ENCODE measurements at regions not wholly inside any gene's neighbourhood (a gene's known extent, or its start where the extent isn't known, plus 50 kb on each side); places are given as distances from the start of the nearest gene placed in this dataset.

- no peak for ATAC-seq
- TF ChIP-seq ZC3H10 (CRISPR knock-in tag; IDR thresholded peaks at IDR 0.05) = no peak
- no peak for TF ChIP-seq GLIS3 (CRISPR knock-in tag; IDR thresholded peaks at IDR 0.05)
- TF ChIP-seq ARNTL (CRISPR knock-in tag; IDR thresholded peaks at IDR 0.05; ENCODE audit: borderline replicate concordance, low read depth) = no peak
- no peak for TF ChIP-seq TOX (CRISPR knock-in tag; IDR thresholded peaks at IDR 0.05; ENCODE audit: borderline replicate concordance)
- TF ChIP-seq PATZ1 (CRISPR knock-in tag; IDR thresholded peaks at IDR 0.05; ENCODE audit: borderline replicate concordance) = no peak
- no peak for TF ChIP-seq ESRRG (CRISPR knock-in tag; IDR thresholded peaks at IDR 0.05)
- no peak for TF ChIP-seq RARB (CRISPR knock-in tag; IDR thresholded peaks at IDR 0.05)
- TF ChIP-seq CREB5 (CRISPR knock-in tag; IDR thresholded peaks at IDR 0.05; ENCODE audit: low read depth) = no peak
- no peak for TF ChIP-seq ZFP30 (CRISPR knock-in tag; IDR thresholded peaks at IDR 0.05)
- no peak for TF ChIP-seq ZFP3 (CRISPR knock-in tag; IDR thresholded peaks at IDR 0.05)
- no peak for TF ChIP-seq OSR1 (CRISPR knock-in tag; IDR thresholded peaks at IDR 0.05)
- no peak for TF ChIP-seq ZNF565 (CRISPR knock-in tag; conservative IDR thresholded peaks at IDR 0.05; ENCODE audit: low read depth)
- no peak for TF ChIP-seq POU6F1 (CRISPR knock-in tag; IDR thresholded peaks at IDR 0.05; ENCODE audit: borderline replicate concordance, low read depth)
- TF ChIP-seq SNAI2 (CRISPR knock-in tag; IDR thresholded peaks at IDR 0.05) = no peak
- TF ChIP-seq ZNF8 (CRISPR knock-in tag; IDR thresholded peaks at IDR 0.05) = no peak
- no peak for TF ChIP-seq ISL1 (CRISPR knock-in tag; IDR thresholded peaks at IDR 0.05)
- TF ChIP-seq PPARA (CRISPR knock-in tag; IDR thresholded peaks at IDR 0.05; ENCODE audit: borderline replicate concordance) = no peak
- no peak for TF ChIP-seq BACH2 (CRISPR knock-in tag; IDR thresholded peaks at IDR 0.05; ENCODE audit: borderline replicate concordance)
Measured at GRCh38 chr14:79967001-79967400, 244.3 kb downstream of the DIO2 start.

GRCh38 chr14:79965896-79966295 is 245.4 kb downstream of the DIO2 start:
- TF ChIP-seq ZNF70 (CRISPR knock-in tag; IDR thresholded peaks at IDR 0.05) = no peak
- TF ChIP-seq ESRRG (CRISPR knock-in tag; IDR thresholded peaks at IDR 0.05) = no peak
- TF ChIP-seq POU6F1 (CRISPR knock-in tag; IDR thresholded peaks at IDR 0.05; ENCODE audit: borderline replicate concordance, low read depth) = no peak
- no peak for TF ChIP-seq CREB5 (CRISPR knock-in tag; IDR thresholded peaks at IDR 0.05; ENCODE audit: low read depth)
- no peak for TF ChIP-seq TCF4 (CRISPR knock-in tag; IDR thresholded peaks at IDR 0.05; ENCODE audit: borderline replicate concordance)
- no peak for ATAC-seq

GRCh38 chr14:79961197-79961596 is 250.1 kb downstream of the DIO2 start:
- no peak for ATAC-seq

More at GRCh38 chr14:79961197-79961596, 250.1 kb downstream of the DIO2 start:
- TF ChIP-seq GLIS3 (CRISPR knock-in tag; IDR thresholded peaks at IDR 0.05) (no peak), POU6F1 (CRISPR knock-in tag; IDR thresholded peaks at IDR 0.05; ENCODE audit: borderline replicate concordance, low read depth) (no peak)
